GM12873 (cell line): ENCODE measurements at regions not wholly inside any gene's neighbourhood (a gene's known extent, or its start where the extent isn't known, plus 50 kb on each side); places are given as distances from the start of the nearest gene placed in this dataset.

Experiments used
- CTCF ChIP-seq: IDR thresholded peaks from 2 replicates; pipeline ENCODE4 v1.5.1; 2012; ENCODE audit warnings: low read depth, mild to moderate bottlenecking, moderate library complexity, low read length, control low read depth; ENCODE audit not compliant: insufficient read depth; ENCODE audit errors: missing control alignments

GRCh38 chr10:83896219-83896618, 243.1 kb upstream of the GHITM start:
- TF ChIP-seq CTCF = no peak

GRCh38 chr10:83897626-83898025, 241.7 kb upstream of the GHITM start:
- TF ChIP-seq CTCF = no peak

GRCh38 chr10:83908506-83908905, 230.8 kb upstream of the GHITM start:
- no peak for TF ChIP-seq CTCF

GRCh38 chr10:83909001-83909400, 230.3 kb upstream of the GHITM start:
- no peak for TF ChIP-seq CTCF

- TF ChIP-seq CTCF = no peak
Measured at GRCh38 chr10:83915801-83916200, 223.5 kb upstream of the GHITM start.

- peak; percentile 59 for TF ChIP-seq CTCF
Measured at GRCh38 chr10:83917537-83918506, 221.5 kb upstream of the GHITM start.

- TF ChIP-seq CTCF = no peak
Measured at GRCh38 chr10:83919187-83919586, 220.1 kb upstream of the GHITM start.
